Subcutaneous abdominal adipose tissue (tissue), 5 donors: ENCODE measurements at regions not wholly inside any gene's neighbourhood (a gene's known extent, or its start where the extent isn't known, plus 50 kb on each side); places are given as distances from the start of the nearest gene placed in this dataset.

Experiments
- H3K27ac ChIP-seq: one replicate; pipeline ENCODE4 v1.7.0; 2013; ENCODE audit warnings: low read depth, mild to moderate bottlenecking, inconsistent platforms, low read length, moderate library complexity
- H3K27me3 ChIP-seq, 5 donors: one replicate each; pipeline ENCODE4 v1.7.0; 2013; ENCODE audit warnings: low read length in 5 of 5, inconsistent platforms in 1 of 5; ENCODE audit not compliant: control insufficient read depth in 5 of 5, insufficient read depth in 4 of 5
- H3K36me3 ChIP-seq, 5 donors: one replicate each; pipeline ENCODE4 v1.7.0; 2013; ENCODE audit warnings: low read length in 5 of 5; ENCODE audit not compliant: control insufficient read depth in 5 of 5, insufficient read depth in 5 of 5
- H3K4me1 ChIP-seq, 5 donors: one replicate each; pipeline ENCODE4 v1.7.0; 2013; ENCODE audit warnings: low read length in 5 of 5, mild to moderate bottlenecking in 3 of 5, moderate library complexity in 1 of 5; ENCODE audit not compliant: control insufficient read depth in 5 of 5, insufficient read depth in 5 of 5
- H3K4me3 ChIP-seq, 5 donors: one replicate each; pipeline ENCODE4 v1.7.0; 2013; ENCODE audit warnings: low read length in 5 of 5, low read depth in 1 of 5
- H3K9ac ChIP-seq, 5 donors: one replicate each; pipeline ENCODE4 v1.7.0; 2013; ENCODE audit warnings: low read length in 5 of 5, mild to moderate bottlenecking in 4 of 5, moderate library complexity in 3 of 5
- H3K9me3 ChIP-seq, 5 donors: one replicate each; pipeline ENCODE4 v1.7.0; 2013; ENCODE audit warnings: low read length in 5 of 5; ENCODE audit not compliant: control insufficient read depth in 5 of 5
- donor health status: healthy.
- donor health status: healthy.
- donor health status: healthy.
- donor health status: healthy.
- donor health status: healthy.

DNA sequence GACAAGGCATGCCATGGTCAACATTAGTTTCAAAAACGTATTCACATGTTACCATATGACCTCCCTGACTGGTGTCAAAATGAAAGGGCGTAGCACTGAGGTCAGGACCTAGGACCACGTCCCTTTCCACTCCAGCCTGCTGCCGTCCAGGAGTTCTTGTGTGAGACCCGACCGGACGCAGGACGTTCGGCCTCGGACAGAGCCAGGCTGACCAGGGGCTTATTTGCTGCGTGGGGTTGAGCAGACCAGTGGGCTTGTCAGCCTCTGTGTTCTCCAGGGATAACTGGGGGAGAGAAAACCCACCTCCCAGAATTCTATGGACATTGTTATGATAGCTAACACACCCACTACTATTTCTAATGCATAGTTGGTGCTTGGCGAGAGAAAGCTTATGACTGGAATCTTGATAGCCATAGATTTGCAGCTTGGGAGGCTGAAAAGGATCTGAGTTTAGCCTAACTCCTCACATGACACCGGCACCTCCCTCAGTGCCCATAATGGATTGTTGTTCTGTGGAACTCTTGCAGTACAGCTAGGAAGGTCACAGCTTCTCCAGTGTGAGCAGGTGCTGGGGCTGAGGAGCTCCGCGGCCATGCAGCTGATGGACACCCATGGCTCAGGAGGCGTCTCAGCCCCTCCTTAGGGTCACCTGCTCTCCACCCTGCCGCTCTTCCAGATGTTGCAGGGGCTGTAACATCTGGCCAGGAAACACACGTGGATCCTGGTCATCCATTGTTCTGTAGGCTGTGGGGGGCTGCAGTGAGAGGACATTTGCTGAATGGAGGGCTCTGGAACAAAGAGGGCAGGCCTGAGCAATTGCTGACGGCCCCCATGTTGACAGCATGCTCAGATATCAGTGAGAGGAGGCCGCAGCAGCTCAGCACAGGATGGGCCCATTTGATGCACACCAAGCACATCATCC lies 368.4 kb downstream of the IRX2 start:
- Histone ChIP-seq H3K27ac (no peak overlapping the region), H3K9ac (no peak overlapping the region), H3K36me3 (no peaks in the 10 kb centered on the region), H3K27me3 (peaks cover 0 to 15% (median 7%) of the 10 kb centered on the region in 5 donors), H3K9me3 (peaks cover 0 to 2% (median 0%) of the 10 kb centered on the region in 5 donors), H3K4me1 (peaks cover 0 to 7% (median 0%) of the 10 kb centered on the region in 5 donors), H3K4me3 (no peak overlapping the region)

DNA sequence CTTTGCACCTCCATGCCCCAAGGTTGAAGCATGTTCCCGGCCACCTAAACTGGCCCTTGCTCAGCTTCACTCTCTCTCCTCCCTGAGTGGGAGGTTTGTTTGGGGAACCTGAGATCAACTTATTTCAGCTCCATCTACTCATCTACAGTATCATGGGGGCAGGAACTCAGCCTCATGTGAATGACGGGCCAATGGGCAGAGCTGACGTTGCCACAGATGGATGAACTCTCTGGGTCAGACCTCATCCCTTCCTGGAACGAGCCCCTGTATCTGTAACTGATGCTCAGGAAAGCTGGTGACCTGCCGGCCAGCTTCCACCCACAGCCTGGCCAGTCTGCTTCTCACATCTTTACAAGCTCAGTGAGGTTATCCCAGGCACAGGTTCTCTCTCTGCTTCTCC lies 369.6 kb downstream of the IRX2 start:
- Histone ChIP-seq H3K4me3 (no peak overlapping the region), H3K36me3 (no peaks in the 10 kb centered on the region), H3K27ac (no peak overlapping the region), H3K4me1 (no peaks in the 10 kb centered on the region), H3K9me3 (peaks cover 0 to 2% (median 0%) of the 10 kb centered on the region in 5 donors), H3K27me3 (peaks cover 0 to 9% (median 6%) of the 10 kb centered on the region in 5 donors), H3K9ac (no peak overlapping the region)

- Histone ChIP-seq H3K4me1 (no peaks in the 10 kb centered on the region), H3K4me3 (no peak overlapping the region), H3K27me3 (peaks cover 0 to 9% (median 6%) of the 10 kb centered on the region in 5 donors), H3K9ac (no peak overlapping the region), H3K27ac (no peak overlapping the region), H3K36me3 (no peaks in the 10 kb centered on the region), H3K9me3 (peaks cover 0 to 2% (median 0%) of the 10 kb centered on the region in 5 donors)
Measured at GRCh38 chr5:2381070-2381469, 370.4 kb downstream of the IRX2 start.

DNA sequence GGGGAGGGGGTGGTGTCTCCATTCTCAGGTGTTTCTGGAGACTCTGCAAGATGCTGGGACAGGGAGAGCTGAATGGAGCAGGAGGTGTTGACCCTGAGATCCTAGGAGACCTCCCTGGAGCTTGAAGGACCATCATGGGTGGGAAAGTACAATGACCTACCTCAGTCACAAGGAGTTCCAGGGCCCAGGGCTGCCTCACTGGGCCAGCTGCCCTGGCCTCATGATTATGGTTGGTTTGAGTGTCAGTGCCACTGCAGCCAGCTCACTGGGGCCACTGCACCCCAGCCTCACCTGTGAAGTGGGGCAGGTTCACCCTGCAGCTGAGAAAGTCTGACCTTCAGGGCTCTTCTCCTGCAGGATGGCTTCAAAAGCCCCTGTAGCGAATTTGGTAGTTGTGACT lies 372.5 kb downstream of the IRX2 start:
- no peak overlapping the region for H3K27ac ChIP-seq
- H3K4me3 ChIP-seq = no peak overlapping the region
- no peaks in the 10 kb centered on the region for H3K36me3 ChIP-seq
- H3K4me1 ChIP-seq = no peaks in the 10 kb centered on the region
- H3K9ac ChIP-seq = no peak overlapping the region
- peaks cover 0 to 2% (median 0%) of the 10 kb centered on the region in 5 donors for H3K9me3 ChIP-seq
- peaks cover 0 to 7% (median 6%) of the 10 kb centered on the region in 5 donors for H3K27me3 ChIP-seq

DNA sequence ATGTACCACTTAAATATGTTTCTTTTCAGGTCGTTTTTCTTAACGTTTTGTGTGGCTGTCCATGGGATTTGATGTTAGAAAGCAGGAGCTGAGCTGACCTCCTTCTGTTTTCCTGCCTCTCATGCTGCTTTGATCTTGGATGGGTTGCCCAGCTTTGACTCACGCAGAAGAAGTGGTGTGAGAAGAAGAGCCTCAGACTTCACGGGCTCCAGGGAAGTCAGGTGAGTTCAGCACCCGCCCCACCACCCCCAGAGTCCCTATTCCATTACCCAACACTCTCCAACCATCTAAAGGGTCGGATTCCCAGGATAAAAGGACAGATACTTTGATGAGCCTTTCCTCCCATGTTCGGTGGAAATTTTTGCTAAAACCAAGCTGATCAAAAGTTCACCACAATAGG lies 373.4 kb downstream of the IRX2 start:
- Histone ChIP-seq H3K4me1 (no peaks in the 10 kb centered on the region), H3K27me3 (peaks cover 0 to 3% (median 2%) of the 10 kb centered on the region in 5 donors), H3K9me3 (peaks cover 0 to 2% (median 0%) of the 10 kb centered on the region in 5 donors), H3K4me3 (no peak overlapping the region), H3K36me3 (no peaks in the 10 kb centered on the region), H3K27ac (no peak overlapping the region), H3K9ac (no peak overlapping the region)

- peaks cover 0 to 6% (median 0%) of the 10 kb centered on the region in 5 donors for H3K9me3 ChIP-seq
- H3K4me1 ChIP-seq = no peaks in the 10 kb centered on the region
- no peak overlapping the region for H3K4me3 ChIP-seq
- H3K27ac ChIP-seq = no peak overlapping the region
- no peaks in the 10 kb centered on the region for H3K36me3 ChIP-seq
- peaks cover 0 to 2% (median 0%) of the 10 kb centered on the region in 5 donors for H3K27me3 ChIP-seq
- no peak overlapping the region for H3K9ac ChIP-seq
Measured at GRCh38 chr5:2376486-2376885, 375.0 kb downstream of the IRX2 start.

DNA sequence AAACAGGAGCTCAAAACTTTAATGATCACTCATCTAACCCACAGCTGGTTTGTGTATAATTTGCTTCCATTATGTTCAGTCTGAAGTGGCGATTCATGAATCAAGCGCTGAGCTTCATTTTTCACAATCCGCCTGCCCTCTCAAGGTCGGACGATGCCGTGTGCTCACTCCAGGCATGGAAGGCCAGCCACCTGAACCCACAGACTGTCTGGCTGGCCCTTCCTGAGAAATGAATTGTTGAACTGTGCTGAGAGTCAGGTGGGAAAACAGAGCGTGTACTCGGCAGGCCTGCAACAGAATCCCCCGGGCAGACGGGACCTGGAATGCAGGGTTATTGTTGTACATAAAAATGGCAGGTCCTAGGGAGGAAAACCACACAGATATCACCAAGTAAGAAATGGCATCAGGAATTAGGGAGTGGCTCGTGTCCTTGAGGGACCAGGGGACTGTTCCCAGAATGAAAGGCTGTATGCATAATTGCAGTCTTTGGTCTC lies 375.7 kb downstream of the IRX2 start:
- Histone ChIP-seq H3K9me3 (peaks cover 0 to 11% (median 0%) of the 10 kb centered on the region in 5 donors), H3K27ac (no peak overlapping the region), H3K4me3 (no peak overlapping the region), H3K9ac (no peak overlapping the region), H3K4me1 (no peaks in the 10 kb centered on the region), H3K36me3 (no peaks in the 10 kb centered on the region), H3K27me3 (peaks cover 0 to 2% (median 0%) of the 10 kb centered on the region in 5 donors)

DNA sequence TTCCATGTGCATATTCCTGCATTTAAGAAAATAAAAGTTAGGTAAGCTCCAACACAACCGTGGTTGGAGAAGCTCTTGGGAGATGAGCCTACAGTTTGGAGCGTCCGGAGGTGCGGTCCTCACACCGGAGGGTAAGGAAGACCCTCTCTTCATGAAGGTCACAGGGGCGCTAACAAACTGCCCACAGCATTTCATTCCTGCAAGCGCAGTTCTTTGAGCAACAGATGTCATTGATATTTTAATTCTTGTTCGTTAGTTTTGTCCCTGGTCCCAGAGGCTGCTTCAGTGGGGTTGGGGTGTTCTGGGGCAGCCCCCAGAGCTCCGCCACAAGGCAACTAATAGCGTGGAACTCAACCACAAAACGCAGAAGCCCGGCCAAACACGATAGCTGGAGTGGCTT lies 376.2 kb downstream of the IRX2 start:
- Histone ChIP-seq H3K4me3 (no peak overlapping the region), H3K27me3 (peaks cover 0 to 2% (median 0%) of the 10 kb centered on the region in 5 donors), H3K9me3 (peaks cover 0 to 13% (median 0%) of the 10 kb centered on the region in 5 donors), H3K4me1 (no peaks in the 10 kb centered on the region), H3K27ac (no peak overlapping the region), H3K36me3 (no peaks in the 10 kb centered on the region), H3K9ac (no peak overlapping the region)

GRCh38 chr5:2374703-2375102 lies 376.8 kb downstream of the IRX2 start:
- Histone ChIP-seq H3K9ac (no peak overlapping the region), H3K36me3 (no peaks in the 10 kb centered on the region), H3K9me3 (peaks cover 0 to 13% (median 0%) of the 10 kb centered on the region in 5 donors), H3K4me3 (no peak overlapping the region), H3K27me3 (peaks cover 0 to 2% (median 0%) of the 10 kb centered on the region in 5 donors), H3K4me1 (no peaks in the 10 kb centered on the region), H3K27ac (no peak overlapping the region)

DNA sequence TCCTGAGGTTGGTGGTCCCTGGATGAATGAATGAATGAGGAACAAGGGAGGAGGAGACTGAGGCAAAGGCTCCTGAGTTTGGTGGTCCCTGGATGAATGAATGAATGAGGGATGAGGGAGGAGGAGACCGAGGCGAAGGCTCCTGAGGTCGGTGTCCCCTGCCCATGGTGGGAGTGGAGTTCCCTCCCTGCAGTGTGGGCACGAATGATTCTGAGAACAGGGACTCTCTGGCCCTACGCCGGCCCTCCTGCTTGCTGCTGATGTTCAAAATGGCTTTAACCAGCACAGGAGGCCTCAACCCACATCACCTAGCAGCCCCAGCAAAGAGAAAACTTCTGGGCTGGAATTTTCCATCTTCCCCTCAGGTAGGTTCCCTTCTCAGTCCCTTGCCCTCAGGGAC lies 377.8 kb downstream of the IRX2 start:
- Histone ChIP-seq H3K4me1 (no peaks in the 10 kb centered on the region), H3K4me3 (no peak overlapping the region), H3K27me3 (peaks cover 0 to 4% (median 0%) of the 10 kb centered on the region in 5 donors), H3K9ac (no peak overlapping the region), H3K9me3 (peaks cover 0 to 19% (median 4%) of the 10 kb centered on the region in 5 donors), H3K27ac (no peak overlapping the region), H3K36me3 (no peaks in the 10 kb centered on the region)
